ENCODE measurements at regions not wholly inside any gene's neighbourhood (a gene's known extent, or its start where the extent isn't known, plus 50 kb on each side); places are given as distances from the start of the nearest gene placed in this dataset.

DNA sequence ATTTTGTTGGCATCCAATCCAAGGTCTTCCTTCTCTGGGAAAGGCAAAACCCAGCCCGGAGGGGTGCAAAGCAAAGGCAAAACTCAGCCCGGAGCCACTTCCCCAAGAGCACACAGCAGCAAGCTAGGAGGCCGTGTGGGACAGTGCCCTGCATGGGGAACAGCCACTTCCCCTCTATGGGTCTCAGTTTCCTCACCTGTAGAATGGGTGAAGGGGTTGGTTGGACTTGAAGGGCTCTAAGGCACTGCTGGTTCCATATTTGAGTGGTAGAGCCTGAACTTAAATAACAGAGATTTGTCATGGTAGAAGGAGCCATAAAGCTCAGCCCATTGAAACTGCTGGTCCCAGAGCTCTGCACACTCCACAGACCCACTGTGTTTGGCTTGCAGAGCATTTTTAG is 51.3 kb upstream of the CCDC167 start:
- H3K4me3 ChIP-seq (ENCODE audit: low read length), result no peak overlapping the region
- no peak overlapping the region for H3K9ac ChIP-seq (ENCODE audit: low read length)
- no peaks in the 10 kb centered on the region for H3K9me2 ChIP-seq (ENCODE audit: insufficient read depth, low read length)
- no peak overlapping the region for H2AFZ ChIP-seq (ENCODE audit: low read depth, low read length)
- H3K36me3 ChIP-seq (ENCODE audit: insufficient read depth, low read length), result no peaks in the 10 kb centered on the region
- H3K4me2 ChIP-seq (ENCODE audit: low read length), result no peak overlapping the region
- H3F3A ChIP-seq (ENCODE audit: insufficient read depth, low read length, poor library complexity, severe bottlenecking), result no peaks in the 10 kb centered on the region
- TF ChIP-seq, protein P1, sequence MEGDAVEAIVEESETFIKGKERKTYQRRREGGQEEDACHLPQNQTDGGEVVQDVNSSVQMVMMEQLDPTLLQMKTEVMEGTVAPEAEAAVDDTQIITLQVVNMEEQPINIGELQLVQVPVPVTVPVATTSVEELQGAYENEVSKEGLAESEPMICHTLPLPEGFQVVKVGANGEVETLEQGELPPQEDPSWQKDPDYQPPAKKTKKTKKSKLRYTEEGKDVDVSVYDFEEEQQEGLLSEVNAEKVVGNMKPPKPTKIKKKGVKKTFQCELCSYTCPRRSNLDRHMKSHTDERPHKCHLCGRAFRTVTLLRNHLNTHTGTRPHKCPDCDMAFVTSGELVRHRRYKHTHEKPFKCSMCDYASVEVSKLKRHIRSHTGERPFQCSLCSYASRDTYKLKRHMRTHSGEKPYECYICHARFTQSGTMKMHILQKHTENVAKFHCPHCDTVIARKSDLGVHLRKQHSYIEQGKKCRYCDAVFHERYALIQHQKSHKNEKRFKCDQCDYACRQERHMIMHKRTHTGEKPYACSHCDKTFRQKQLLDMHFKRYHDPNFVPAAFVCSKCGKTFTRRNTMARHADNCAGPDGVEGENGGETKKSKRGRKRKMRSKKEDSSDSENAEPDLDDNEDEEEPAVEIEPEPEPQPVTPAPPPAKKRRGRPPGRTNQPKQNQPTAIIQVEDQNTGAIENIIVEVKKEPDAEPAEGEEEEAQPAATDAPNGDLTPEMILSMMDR (IDR thresholded peaks at IDR 0.05; ENCODE audit: poor library complexity, severe bottlenecking), result no peak
- TF ChIP-seq EP300 (conservative IDR thresholded peaks at IDR 0.05; ENCODE audit: poor library complexity, severe bottlenecking) (no peak), POLR2AphosphoS5 (IDR thresholded peaks at IDR 0.05) (no peak), TAF1 (IDR thresholded peaks at IDR 0.05; ENCODE audit: low read depth) (no peak), RAD21 (conservative IDR thresholded peaks at IDR 0.05) (no peak), EZH2 (IDR thresholded peaks at IDR 0.05; ENCODE audit: borderline replicate concordance, insufficient read depth, low read length, poor library complexity, severe bottlenecking) (no peak), SMC3 (conservative IDR thresholded peaks at IDR 0.05; ENCODE audit: poor library complexity) (no peak), MXI1 (conservative IDR thresholded peaks at IDR 0.05; ENCODE audit: poor library complexity, severe bottlenecking) (no peak)
- TF ChIP-seq, protein P2, sequence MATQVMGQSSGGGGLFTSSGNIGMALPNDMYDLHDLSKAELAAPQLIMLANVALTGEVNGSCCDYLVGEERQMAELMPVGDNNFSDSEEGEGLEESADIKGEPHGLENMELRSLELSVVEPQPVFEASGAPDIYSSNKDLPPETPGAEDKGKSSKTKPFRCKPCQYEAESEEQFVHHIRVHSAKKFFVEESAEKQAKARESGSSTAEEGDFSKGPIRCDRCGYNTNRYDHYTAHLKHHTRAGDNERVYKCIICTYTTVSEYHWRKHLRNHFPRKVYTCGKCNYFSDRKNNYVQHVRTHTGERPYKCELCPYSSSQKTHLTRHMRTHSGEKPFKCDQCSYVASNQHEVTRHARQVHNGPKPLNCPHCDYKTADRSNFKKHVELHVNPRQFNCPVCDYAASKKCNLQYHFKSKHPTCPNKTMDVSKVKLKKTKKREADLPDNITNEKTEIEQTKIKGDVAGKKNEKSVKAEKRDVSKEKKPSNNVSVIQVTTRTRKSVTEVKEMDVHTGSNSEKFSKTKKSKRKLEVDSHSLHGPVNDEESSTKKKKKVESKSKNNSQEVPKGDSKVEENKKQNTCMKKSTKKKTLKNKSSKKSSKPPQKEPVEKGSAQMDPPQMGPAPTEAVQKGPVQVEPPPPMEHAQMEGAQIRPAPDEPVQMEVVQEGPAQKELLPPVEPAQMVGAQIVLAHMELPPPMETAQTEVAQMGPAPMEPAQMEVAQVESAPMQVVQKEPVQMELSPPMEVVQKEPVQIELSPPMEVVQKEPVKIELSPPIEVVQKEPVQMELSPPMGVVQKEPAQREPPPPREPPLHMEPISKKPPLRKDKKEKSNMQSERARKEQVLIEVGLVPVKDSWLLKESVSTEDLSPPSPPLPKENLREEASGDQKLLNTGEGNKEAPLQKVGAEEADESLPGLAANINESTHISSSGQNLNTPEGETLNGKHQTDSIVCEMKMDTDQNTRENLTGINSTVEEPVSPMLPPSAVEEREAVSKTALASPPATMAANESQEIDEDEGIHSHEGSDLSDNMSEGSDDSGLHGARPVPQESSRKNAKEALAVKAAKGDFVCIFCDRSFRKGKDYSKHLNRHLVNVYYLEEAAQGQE (IDR thresholded peaks at IDR 0.05; ENCODE audit: borderline replicate concordance), result no peak
- no peaks in the 10 kb centered on the region for H3K9me3 ChIP-seq (ENCODE audit: low read length)
- H3K27ac ChIP-seq (ENCODE audit: low read length), result no peak overlapping the region
- no peaks in the 10 kb centered on the region for H3K79me2 ChIP-seq (replicated peaks; ENCODE audit: insufficient read depth, low read length)
- H4K20me1 ChIP-seq (ENCODE audit: insufficient read depth), result no peaks in the 10 kb centered on the region
- no peaks in the 10 kb centered on the region for H3K27me3 ChIP-seq (ENCODE audit: insufficient read depth, low read depth, low read length)

DNA sequence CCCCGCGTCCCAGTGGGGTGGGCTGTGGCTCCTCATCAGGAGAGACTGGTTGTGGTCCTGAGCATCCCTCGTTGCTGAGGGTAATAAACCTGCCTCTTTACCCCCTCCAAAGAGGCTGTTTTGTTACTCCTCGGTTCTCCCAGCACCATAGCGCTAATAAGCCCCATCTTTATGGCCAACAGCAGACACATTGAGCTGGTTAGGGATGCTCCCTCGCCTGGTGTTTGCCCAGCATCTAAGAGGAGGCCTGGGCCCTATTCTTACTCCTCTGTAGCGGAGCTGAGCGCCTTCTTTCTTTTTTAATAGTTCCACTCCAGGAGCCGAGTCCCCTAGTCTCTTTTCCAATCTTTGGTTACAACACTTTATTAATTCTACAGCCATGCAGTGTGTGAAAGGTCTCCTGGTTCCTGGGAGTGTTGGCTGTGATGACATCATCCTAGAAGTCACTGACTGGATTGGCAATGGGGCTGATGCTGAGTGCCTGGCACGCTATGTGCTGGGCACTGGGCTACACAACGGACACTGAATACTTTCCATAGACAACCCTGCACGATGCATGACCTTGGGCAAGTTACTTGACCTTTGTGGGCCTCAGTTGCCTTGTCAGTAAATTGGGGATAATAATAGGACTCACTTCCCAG is 50.6 kb upstream of the CCDC167 start:
- H3F3A ChIP-seq (ENCODE audit: insufficient read depth, low read length, poor library complexity, severe bottlenecking), result no peaks in the 10 kb centered on the region

More for the DNA sequence above, 50.6 kb upstream of the CCDC167 start:
- Histone ChIP-seq H3K9me2 (ENCODE audit: insufficient read depth, low read length) (no peaks in the 10 kb centered on the region), H3K79me2 (replicated peaks; ENCODE audit: insufficient read depth, low read length) (no peaks in the 10 kb centered on the region), H3K36me3 (ENCODE audit: insufficient read depth, low read length) (no peaks in the 10 kb centered on the region), H3K4me2 (ENCODE audit: low read length) (no peak overlapping the region), H3K9ac (ENCODE audit: low read length) (no peak overlapping the region), H3K9me3 (ENCODE audit: low read length) (no peaks in the 10 kb centered on the region), H4K20me1 (ENCODE audit: insufficient read depth) (no peaks in the 10 kb centered on the region), H2AFZ (ENCODE audit: low read depth, low read length) (no peak overlapping the region), H3K4me3 (ENCODE audit: low read length) (no peak overlapping the region), H3K27ac (ENCODE audit: low read length) (no peak overlapping the region), H3K27me3 (ENCODE audit: insufficient read depth, low read depth, low read length) (no peaks in the 10 kb centered on the region)
- no peak for TF ChIP-seq EP300 (conservative IDR thresholded peaks at IDR 0.05; ENCODE audit: poor library complexity, severe bottlenecking)
- no peak for TF ChIP-seq RAD21 (conservative IDR thresholded peaks at IDR 0.05)
- TF ChIP-seq SMC3 (conservative IDR thresholded peaks at IDR 0.05; ENCODE audit: poor library complexity), result no peak
- no peak for TF ChIP-seq MXI1 (conservative IDR thresholded peaks at IDR 0.05; ENCODE audit: poor library complexity, severe bottlenecking)
- no peak for TF ChIP-seq POLR2AphosphoS5 (IDR thresholded peaks at IDR 0.05)
- no peak for TF ChIP-seq TAF1 (IDR thresholded peaks at IDR 0.05; ENCODE audit: low read depth)
- TF ChIP-seq, protein P2 (IDR thresholded peaks at IDR 0.05; ENCODE audit: borderline replicate concordance), result no peak
- TF ChIP-seq, protein P1 (IDR thresholded peaks at IDR 0.05; ENCODE audit: poor library complexity, severe bottlenecking), result no peak
- no peak for TF ChIP-seq EZH2 (IDR thresholded peaks at IDR 0.05; ENCODE audit: borderline replicate concordance, insufficient read depth, low read length, poor library complexity, severe bottlenecking)
